HepG2 (cell line): ENCODE measurements at regions not wholly inside any gene's neighbourhood (a gene's known extent, or its start where the extent isn't known, plus 50 kb on each side); places are given as distances from the start of the nearest gene placed in this dataset.

Source experiments
- ATAC-seq: fragments of 200-7000 bp; cut with Tn5 transposase; 3 replicates; pipeline ENCODE4 v1.9.1; 2020; ENCODE audit warnings: mild to moderate bottlenecking, moderate library complexity
- BruUV-seq: library from RNA; stranded (reverse); fragments of 400-500 nt; replicated peaks from 2 replicates; lab custom pipeline; 2021; lab: Mats Ljungman, UMichigan
- CTCF ChIA-PET: fragments of 300-600 bp; formaldehyde crosslinking; extraction: SDS; loops from one replicate; lab custom pipeline; 2021; ENCODE audit warnings: low total read pairs, inconsistent platforms, low intra/inter-chr PET ratio; lab: Yijun Ruan, JAX
- POLR2A ChIA-PET: fragments of 350-600 bp; sonication (Branson Sonifier 250); formaldehyde crosslinking; loops from one replicate; lab custom pipeline; 2020; ENCODE audit warnings: antibody characterized with exemption, inconsistent platforms; lab: Yijun Ruan, JAX
- DNase-seq: peaks from one replicate; pipeline ENCODE4 v3.0.0-alpha.2; 2015; ENCODE audit warnings: low spot score
- FAIRE-seq: peaks from 3 replicates; lab custom pipeline; 2011; peaks lifted over from hg19 to GRCh38; lab: Jason Lieb, UNC
- H2AFZ ChIP-seq: one replicate; pipeline ENCODE4 v1.6.1; 2011; ENCODE audit warnings: low read length, inconsistent platforms
- H3K27ac ChIP-seq: fragments of 300-600 bp; 3 replicates; pipeline ENCODE4 v1.8.0; 2011; ENCODE audit warnings: mixed run types, mild to moderate bottlenecking, mixed read lengths, low read length, inconsistent platforms; ENCODE audit not compliant: insufficient read depth; ENCODE audit errors: extremely low read length
- H3K27me3 ChIP-seq, 2 experiments: fragments of 200-600 bp in 1 of 2; 2 replicates in 1 of 2; 3 replicates in 1 of 2; pipeline versions ENCODE4 v1.6.0 to v1.8.0; 2011; ENCODE audit warnings: low read length in 2 of 2, mild to moderate bottlenecking in 2 of 2, moderate library complexity in 2 of 2, inconsistent platforms in 1 of 2; ENCODE audit not compliant: insufficient read depth in 2 of 2, control insufficient read depth in 1 of 2
- H3K36me3 ChIP-seq, 2 experiments: fragments of 200-600 bp in 1 of 2; replicated peaks in 1 of 2; 2 replicates in 1 of 2; 3 replicates in 1 of 2; pipeline versions ENCODE4 v1.5.1 to v1.8.0; 2011; ENCODE audit warnings: low read length in 2 of 2, inconsistent platforms in 1 of 2; ENCODE audit not compliant: insufficient read depth in 2 of 2, control insufficient read depth in 1 of 2
- H3K4me1 ChIP-seq: 2 replicates; pipeline ENCODE4 v1.5.1; 2012; ENCODE audit warnings: low read length, inconsistent platforms; ENCODE audit not compliant: insufficient read depth
- H3K4me2 ChIP-seq: 2 replicates; pipeline ENCODE4 v1.6.0; 2011; ENCODE audit warnings: low read depth, low read length, inconsistent platforms
- H3K4me3 ChIP-seq, 3 experiments: fragments of 200-600 bp in 1 of 3; sonication (generic), shearing (Covaris generic) in 1 of 3; replicated peaks in 1 of 3; 2 replicates each; pipeline ENCODE4 v1.5.1; 2011 to 2016; ENCODE audit warnings: low read length in 3 of 3, inconsistent platforms in 2 of 3, low read depth in 2 of 3, mild to moderate bottlenecking in 2 of 3, control low read depth in 1 of 3, mixed read lengths in 1 of 3; ENCODE audit not compliant: insufficient read depth in 1 of 3
- H3K79me2 ChIP-seq: one replicate; pipeline ENCODE4 v1.6.1; 2011; ENCODE audit warnings: low read length, inconsistent platforms; ENCODE audit not compliant: insufficient read depth
- H3K9ac ChIP-seq: 2 replicates; pipeline ENCODE4 v1.6.0; 2011; ENCODE audit warnings: mild to moderate bottlenecking, low read depth, low read length, inconsistent platforms; ENCODE audit not compliant: insufficient read depth
- H3K9me3 ChIP-seq: 2 replicates; pipeline ENCODE4 v1.5.1; 2012; ENCODE audit warnings: mild to moderate bottlenecking, low read length
- H4K20me1 ChIP-seq: 2 replicates; pipeline ENCODE4 v1.6.0; 2011; ENCODE audit warnings: inconsistent platforms, mild to moderate bottlenecking, low read length, moderate library complexity; ENCODE audit not compliant: insufficient read depth
- ADNP ChIP-seq: sonication (generic); formaldehyde crosslinking; IDR thresholded peaks from 2 replicates; pipeline ENCODE4 v1.4.0; 2020; ENCODE audit warnings: missing genetic modification reagents
- FOXK2 ChIP-seq: fragments of 450-650 bp; IDR thresholded peaks from 2 replicates; pipeline ENCODE4 v1.6.1; 2016
- HNRNPK ChIP-seq: fragments of 200-400 bp; formaldehyde crosslinking; IDR thresholded peaks from 2 replicates; pipeline ENCODE4 v1.6.1; 2018; ENCODE audit warnings: low read length, low read depth, moderate library complexity, mild to moderate bottlenecking; ENCODE audit not compliant: poor library complexity, severe bottlenecking
- KLF15 ChIP-seq: sonication (generic); formaldehyde crosslinking; IDR thresholded peaks from 2 replicates; pipeline ENCODE4 v1.8.1; 2023; ENCODE audit warnings: borderline replicate concordance, mild to moderate bottlenecking, inconsistent platforms, missing genetic modification reagents, mixed read lengths
- MBNL3 ChIP-seq: fragments of 250-450 bp; sonication (Bioruptor Pico); conservative IDR thresholded peaks from 2 replicates; pipeline ENCODE4 v1.8.0; 2022; ENCODE audit warnings: mild to moderate bottlenecking, inconsistent platforms
- NR2C2 ChIP-seq: sonication (generic); formaldehyde crosslinking; IDR thresholded peaks from 2 replicates; pipeline ENCODE4 v1.4.0; 2020; ENCODE audit warnings: missing genetic modification reagents, mild to moderate bottlenecking, moderate library complexity, borderline replicate concordance
- ZNF136 ChIP-seq: sonication (generic); formaldehyde crosslinking; IDR thresholded peaks from 2 replicates; pipeline ENCODE4 v1.8.1; 2022; ENCODE audit warnings: low read depth, mild to moderate bottlenecking, moderate library complexity, missing genetic modification reagents
- ZNF350 ChIP-seq: sonication (generic); formaldehyde crosslinking; IDR thresholded peaks from 2 replicates; pipeline ENCODE4 v1.4.0; 2020; ENCODE audit warnings: mild to moderate bottlenecking, low read depth, missing genetic modification reagents, borderline replicate concordance
- ZNF7 ChIP-seq: IDR thresholded peaks from 2 replicates; pipeline ENCODE4 v1.6.1; 2016; ENCODE audit warnings: missing biosample characterization, missing genetic modification reagents
- ZNF773 ChIP-seq: sonication (generic); formaldehyde crosslinking; IDR thresholded peaks from 2 replicates; pipeline ENCODE4 v1.4.0; 2020; ENCODE audit warnings: missing genetic modification reagents, borderline replicate concordance
- WGBS: methylation state at CpG from one replicate; pipeline ENCODE4 v1.1.6; 2017; ENCODE audit warnings: low lambda C conversion rate; 5-methylcytosine and 5-hydroxymethylcytosine counted together
- in situ Hi-C: cut with HindIII; loops from 2 replicates; pipeline ENCODE4 v1.10.0; 2017; ENCODE audit warnings: low pct_unique_long_range_greater_than_20kb; ENCODE audit not compliant: extremely low pct_ligation_motif_present
- intact Hi-C: fragments of 100-400 bp; cut with micrococcal nuclease; formaldehyde crosslinking; loops from one replicate; pipeline ENCODE4 v1.10.0; 2022; ENCODE audit not compliant: unreplicated experiment
- TF ChIP-seq, protein P1 (sequence below): sonication (generic); formaldehyde crosslinking; IDR thresholded peaks from 2 replicates; pipeline ENCODE4 v1.4.0; 2020; ENCODE audit warnings: low read depth, mild to moderate bottlenecking, missing genetic modification reagents
- TF ChIP-seq, protein P2 (sequence below): sonication (generic); formaldehyde crosslinking; IDR thresholded peaks from 2 replicates; pipeline ENCODE4 v1.9.0; 2021; ENCODE audit warnings: missing genetic modification reagents, borderline replicate concordance
- TF ChIP-seq, protein P3 (sequence below): sonication (generic); formaldehyde crosslinking; IDR thresholded peaks from 2 replicates; pipeline ENCODE4 v1.5.1; 2020; ENCODE audit warnings: mild to moderate bottlenecking, missing genetic modification reagents, moderate library complexity
- TF ChIP-seq, protein P4 (sequence below): sonication (generic); formaldehyde crosslinking; IDR thresholded peaks from 2 replicates; pipeline ENCODE4 v1.5.1; 2020; ENCODE audit warnings: missing genetic modification reagents, mild to moderate bottlenecking, borderline replicate concordance

DNA sequence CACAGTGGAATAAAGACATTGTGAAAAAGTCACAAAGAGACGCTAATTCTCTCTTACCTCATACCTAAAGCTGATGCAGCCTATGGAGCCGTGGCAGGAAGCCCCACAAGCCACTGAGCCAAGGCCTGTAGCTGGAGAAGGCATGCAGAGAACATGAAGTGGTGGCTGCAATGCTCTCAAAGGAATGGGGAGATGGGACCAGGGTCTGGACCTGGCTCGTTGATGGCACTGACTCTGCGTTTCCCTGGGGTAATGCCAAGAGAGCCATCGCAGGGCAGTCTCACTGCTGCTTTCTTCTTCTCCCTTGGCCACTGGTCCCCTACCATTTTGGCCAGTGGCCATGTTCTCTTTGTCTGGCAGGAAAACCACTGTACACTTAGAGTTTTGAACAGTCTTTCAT is 329.9 kb upstream of the ZMIZ1 start:
- H3K9me3 ChIP-seq = no peaks in the 10 kb centered on the region
- no peak overlapping the region for H3K9ac ChIP-seq
- BruUV-seq = no TSS peak
- no peak for TF ChIP-seq ADNP (CRISPR knock-in tag)
- TF ChIP-seq ZNF773 (CRISPR knock-in tag) = no peak
- no peak for TF ChIP-seq MBNL3 (CRISPR knock-in tag)
- no peak for TF ChIP-seq FOXK2
- TF ChIP-seq ZNF350 (CRISPR knock-in tag) = no peak
- TF ChIP-seq, protein P1, sequence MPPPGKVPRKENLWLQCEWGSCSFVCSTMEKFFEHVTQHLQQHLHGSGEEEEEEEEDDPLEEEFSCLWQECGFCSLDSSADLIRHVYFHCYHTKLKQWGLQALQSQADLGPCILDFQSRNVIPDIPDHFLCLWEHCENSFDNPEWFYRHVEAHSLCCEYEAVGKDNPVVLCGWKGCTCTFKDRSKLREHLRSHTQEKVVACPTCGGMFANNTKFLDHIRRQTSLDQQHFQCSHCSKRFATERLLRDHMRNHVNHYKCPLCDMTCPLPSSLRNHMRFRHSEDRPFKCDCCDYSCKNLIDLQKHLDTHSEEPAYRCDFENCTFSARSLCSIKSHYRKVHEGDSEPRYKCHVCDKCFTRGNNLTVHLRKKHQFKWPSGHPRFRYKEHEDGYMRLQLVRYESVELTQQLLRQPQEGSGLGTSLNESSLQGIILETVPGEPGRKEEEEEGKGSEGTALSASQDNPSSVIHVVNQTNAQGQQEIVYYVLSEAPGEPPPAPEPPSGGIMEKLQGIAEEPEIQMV (CRISPR knock-in tag) = no peak
- no peak for TF ChIP-seq ZNF7
- no peak for TF ChIP-seq NR2C2 (CRISPR knock-in tag)
- TF ChIP-seq, protein P2, sequence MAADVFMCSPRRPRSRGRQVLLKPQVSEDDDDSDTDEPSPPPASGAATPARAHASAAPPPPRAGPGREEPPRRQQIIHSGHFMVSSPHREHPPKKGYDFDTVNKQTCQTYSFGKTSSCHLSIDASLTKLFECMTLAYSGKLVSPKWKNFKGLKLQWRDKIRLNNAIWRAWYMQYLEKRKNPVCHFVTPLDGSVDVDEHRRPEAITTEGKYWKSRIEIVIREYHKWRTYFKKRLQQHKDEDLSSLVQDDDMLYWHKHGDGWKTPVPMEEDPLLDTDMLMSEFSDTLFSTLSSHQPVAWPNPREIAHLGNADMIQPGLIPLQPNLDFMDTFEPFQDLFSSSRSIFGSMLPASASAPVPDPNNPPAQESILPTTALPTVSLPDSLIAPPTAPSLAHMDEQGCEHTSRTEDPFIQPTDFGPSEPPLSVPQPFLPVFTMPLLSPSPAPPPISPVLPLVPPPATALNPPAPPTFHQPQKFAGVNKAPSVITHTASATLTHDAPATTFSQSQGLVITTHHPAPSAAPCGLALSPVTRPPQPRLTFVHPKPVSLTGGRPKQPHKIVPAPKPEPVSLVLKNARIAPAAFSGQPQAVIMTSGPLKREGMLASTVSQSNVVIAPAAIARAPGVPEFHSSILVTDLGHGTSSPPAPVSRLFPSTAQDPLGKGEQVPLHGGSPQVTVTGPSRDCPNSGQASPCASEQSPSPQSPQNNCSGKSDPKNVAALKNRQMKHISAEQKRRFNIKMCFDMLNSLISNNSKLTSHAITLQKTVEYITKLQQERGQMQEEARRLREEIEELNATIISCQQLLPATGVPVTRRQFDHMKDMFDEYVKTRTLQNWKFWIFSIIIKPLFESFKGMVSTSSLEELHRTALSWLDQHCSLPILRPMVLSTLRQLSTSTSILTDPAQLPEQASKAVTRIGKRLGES (CRISPR knock-in tag) = no peak
- TF ChIP-seq, protein P3, sequence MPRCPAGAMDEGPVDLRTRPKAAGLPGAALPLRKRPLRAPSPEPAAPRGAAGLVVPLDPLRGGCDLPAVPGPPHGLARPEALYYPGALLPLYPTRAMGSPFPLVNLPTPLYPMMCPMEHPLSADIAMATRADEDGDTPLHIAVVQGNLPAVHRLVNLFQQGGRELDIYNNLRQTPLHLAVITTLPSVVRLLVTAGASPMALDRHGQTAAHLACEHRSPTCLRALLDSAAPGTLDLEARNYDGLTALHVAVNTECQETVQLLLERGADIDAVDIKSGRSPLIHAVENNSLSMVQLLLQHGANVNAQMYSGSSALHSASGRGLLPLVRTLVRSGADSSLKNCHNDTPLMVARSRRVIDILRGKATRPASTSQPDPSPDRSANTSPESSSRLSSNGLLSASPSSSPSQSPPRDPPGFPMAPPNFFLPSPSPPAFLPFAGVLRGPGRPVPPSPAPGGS (CRISPR knock-in tag) = no peak
- TF ChIP-seq ZNF136 (CRISPR knock-in tag) = no peak
- TF ChIP-seq, protein P4, sequence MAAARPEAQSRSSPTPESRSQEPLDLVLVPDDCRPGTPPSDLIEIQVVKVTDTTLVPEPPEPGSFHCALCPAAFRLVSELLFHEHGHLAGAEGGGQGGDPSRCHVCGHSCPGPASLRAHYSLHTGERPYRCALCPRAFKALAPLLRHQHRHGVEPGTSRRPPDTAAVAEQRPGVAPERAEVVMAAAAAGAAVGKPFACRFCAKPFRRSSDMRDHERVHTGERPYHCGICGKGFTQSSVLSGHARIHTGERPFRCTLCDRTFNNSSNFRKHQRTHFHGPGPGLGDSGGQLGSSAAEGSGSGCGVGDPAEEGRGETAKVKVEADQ = no peak
- TF ChIP-seq HNRNPK = no peak
- TF ChIP-seq KLF15 (CRISPR knock-in tag) = no peak
- no peak overlapping the region for H3K4me2 ChIP-seq
- H3K4me1 ChIP-seq = peaks cover 28% of the 10 kb centered on the region
- DNase-seq (no peak), ATAC-seq (no peak), FAIRE-seq (no peak)
- intact Hi-C loops (no loop called here), in situ Hi-C loops (no loop called here)
- ChIA-PET POLR2A (no interaction called here), CTCF (no interaction called here)
- no peaks in the 10 kb centered on the region for H3K36me3 ChIP-seq
- no peaks in the 10 kb centered on the region for H3K79me2 ChIP-seq
- H3K4me3 ChIP-seq = no peak overlapping the region
- H4K20me1 ChIP-seq = no peaks in the 10 kb centered on the region
- H3K27ac ChIP-seq = no peak overlapping the region
- H2AFZ ChIP-seq = no peak overlapping the region
- no peaks in the 10 kb centered on the region; a peak in 1 of 5 replicates for H3K27me3 ChIP-seq
- 34% methylated on average over 3 of the region's 5 CpGs for WGBS
